ACC112 (cell line): ENCODE measurements at regions not wholly inside any gene's neighbourhood (a gene's known extent, or its start where the extent isn't known, plus 50 kb on each side); places are given as distances from the start of the nearest gene placed in this dataset.

Experiments
- H2AFZ ChIP-seq: fragments of 200-600 bp; sonication (generic); one replicate; pipeline ENCODE4 v1.6.0; 2017; ENCODE audit warnings: antibody characterized with exemption, low read length; ENCODE audit not compliant: unreplicated experiment
- H3K27ac ChIP-seq: fragments of 200-600 bp; sonication (generic); 2 replicates; pipeline ENCODE4 v1.5.1; 2014; ENCODE audit warnings: low read depth, mild to moderate bottlenecking, antibody characterized with exemption, low read length, moderate library complexity
- H3K27me3 ChIP-seq: fragments of 200-600 bp; sonication (generic); 2 replicates; pipeline ENCODE4 v1.6.1; 2014; ENCODE audit warnings: mild to moderate bottlenecking, antibody characterized with exemption, low read length, moderate library complexity, mixed read lengths; ENCODE audit not compliant: insufficient read depth
- H3K36me3 ChIP-seq: fragments of 200-600 bp; sonication (generic); 2 replicates; pipeline ENCODE4 v1.6.1; 2016; ENCODE audit warnings: mild to moderate bottlenecking, antibody characterized with exemption, low read length, moderate library complexity, mixed read lengths; ENCODE audit not compliant: insufficient read depth
- H3K4me1 ChIP-seq: fragments of 200-600 bp; sonication (generic); one replicate; pipeline ENCODE4 v1.6.1; 2016; ENCODE audit warnings: low read length, mixed read lengths; ENCODE audit not compliant: insufficient read depth, unreplicated experiment, control insufficient read depth
- H3K4me3 ChIP-seq: fragments of 200-600 bp; sonication (generic); 2 replicates; pipeline ENCODE4 v1.5.1; 2014; ENCODE audit warnings: mild to moderate bottlenecking, low read depth, low read length
- H3K79me2 ChIP-seq: fragments of 200-600 bp; sonication (generic); one replicate; pipeline ENCODE4 v1.6.0; 2016; ENCODE audit warnings: low read length; ENCODE audit not compliant: control insufficient read depth, unreplicated experiment, insufficient read depth

DNA sequence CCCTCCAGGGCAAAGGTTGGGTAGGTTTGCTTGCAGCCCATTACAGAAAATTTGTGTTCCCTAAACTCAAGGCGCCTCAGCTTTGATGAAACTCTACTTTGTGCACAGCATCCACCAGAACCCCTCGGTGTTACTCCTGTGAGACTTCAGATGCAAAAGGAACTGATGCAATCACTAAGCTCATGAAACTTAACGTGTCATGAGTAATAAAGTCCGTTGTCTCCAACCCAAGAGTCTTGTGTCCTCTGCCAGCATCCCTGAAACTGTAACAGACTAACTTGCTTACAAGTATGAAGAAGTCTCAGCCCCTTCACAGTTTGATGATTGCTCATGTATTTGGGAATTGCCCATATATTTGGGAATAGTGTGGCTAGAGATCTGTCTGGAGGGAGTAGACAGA lies 74.8 kb upstream of the MARCHF10 start:
- Histone ChIP-seq H2AFZ (no peak overlapping the region), H3K79me2 (no peaks in the 10 kb centered on the region), H3K4me3 (no peak overlapping the region), H3K27ac (no peak overlapping the region), H3K27me3 (no peaks in the 10 kb centered on the region), H3K36me3 (no peaks in the 10 kb centered on the region), H3K4me1 (peaks cover 4% of the 10 kb centered on the region)

DNA sequence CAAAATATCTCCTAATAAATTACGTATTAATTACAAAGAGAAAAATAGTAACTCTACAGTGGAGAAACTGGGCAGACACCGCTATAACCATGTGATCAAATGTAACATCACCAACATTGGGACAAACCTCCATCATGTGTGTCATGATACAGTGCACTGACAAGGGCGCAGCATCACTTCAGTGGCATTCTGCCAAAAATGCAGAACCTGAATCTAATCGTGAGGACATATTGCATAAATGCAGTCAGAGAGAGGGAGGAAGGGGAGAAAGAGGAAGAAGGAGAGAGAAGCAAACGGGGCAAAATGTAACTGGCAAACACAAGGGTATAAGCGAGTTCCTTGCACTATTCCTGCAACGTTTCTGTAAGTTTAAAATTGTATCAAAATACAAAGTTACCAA lies 74.2 kb upstream of the MARCHF10 start:
- Histone ChIP-seq H3K27me3 (no peaks in the 10 kb centered on the region), H3K4me1 (peaks cover 2% of the 10 kb centered on the region), H3K79me2 (no peaks in the 10 kb centered on the region), H3K27ac (no peak overlapping the region), H3K36me3 (no peaks in the 10 kb centered on the region), H3K4me3 (no peak overlapping the region), H2AFZ (no peak overlapping the region)

DNA sequence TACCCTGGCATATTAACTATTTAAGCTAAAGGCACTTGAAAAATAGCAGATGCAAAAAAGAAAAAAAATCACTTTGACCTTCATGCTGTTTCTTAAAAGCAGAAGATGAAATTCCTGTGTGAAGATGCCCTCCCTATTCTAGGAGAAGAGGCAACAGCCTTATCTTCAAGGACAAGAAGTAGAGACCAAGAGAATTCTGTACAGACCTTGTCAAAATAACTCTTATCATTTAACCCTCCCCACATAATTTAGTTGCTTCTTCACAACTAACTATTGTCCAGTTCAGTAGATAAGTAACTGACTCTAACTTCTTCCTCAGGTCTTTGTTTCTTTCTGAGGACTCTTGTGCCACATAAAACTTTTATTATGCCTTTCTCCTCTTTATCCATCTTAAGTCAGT lies 72.0 kb upstream of the MARCHF10 start:
- Histone ChIP-seq H3K4me1 (peaks cover 19% of the 10 kb centered on the region), H3K27me3 (no peaks in the 10 kb centered on the region), H3K27ac (no peak overlapping the region), H3K4me3 (no peak overlapping the region), H3K79me2 (no peaks in the 10 kb centered on the region), H2AFZ (no peak overlapping the region), H3K36me3 (no peaks in the 10 kb centered on the region)

DNA sequence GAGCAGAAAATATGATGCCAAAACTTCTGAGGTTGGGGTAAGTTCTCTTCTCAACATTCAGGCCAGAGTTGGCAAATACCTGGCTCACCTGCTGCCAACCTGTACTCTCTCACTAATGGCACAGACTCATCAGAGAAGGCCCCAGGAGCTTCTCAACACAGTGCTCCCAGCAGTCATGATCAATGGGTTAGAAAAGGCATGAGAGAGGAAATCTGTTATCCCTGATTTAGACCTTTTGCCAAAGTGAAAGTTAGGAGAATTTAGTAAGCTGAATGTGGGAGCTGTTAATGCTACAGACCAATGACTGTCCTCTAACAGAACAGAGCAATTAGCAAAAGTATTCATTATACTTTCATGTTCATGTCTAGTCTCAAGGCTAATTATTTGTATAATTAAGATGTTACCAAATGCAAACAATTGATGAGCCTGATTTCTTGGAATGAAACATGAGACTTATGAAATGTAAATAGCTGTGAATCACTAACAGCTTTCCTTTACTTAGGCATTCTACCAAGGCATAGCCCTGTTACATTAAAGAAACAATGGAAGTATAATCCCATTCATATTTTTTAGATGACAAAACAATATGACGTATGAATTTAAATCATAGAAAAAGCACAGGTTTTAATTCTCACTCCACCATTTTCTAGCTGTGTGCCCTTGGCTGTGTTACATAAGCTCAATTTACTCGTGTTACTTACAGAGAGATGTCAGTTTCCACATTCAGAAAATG lies 68.7 kb upstream of the MARCHF10 start:
- Histone ChIP-seq H2AFZ (peak overlapping the region; percentile 88), H3K36me3 (no peaks in the 10 kb centered on the region), H3K79me2 (no peaks in the 10 kb centered on the region), H3K4me1 (peaks cover 19% of the 10 kb centered on the region), H3K27ac (peak overlapping the region; percentile 62), H3K4me3 (peak overlapping the region; percentile 32), H3K27me3 (no peaks in the 10 kb centered on the region)

DNA sequence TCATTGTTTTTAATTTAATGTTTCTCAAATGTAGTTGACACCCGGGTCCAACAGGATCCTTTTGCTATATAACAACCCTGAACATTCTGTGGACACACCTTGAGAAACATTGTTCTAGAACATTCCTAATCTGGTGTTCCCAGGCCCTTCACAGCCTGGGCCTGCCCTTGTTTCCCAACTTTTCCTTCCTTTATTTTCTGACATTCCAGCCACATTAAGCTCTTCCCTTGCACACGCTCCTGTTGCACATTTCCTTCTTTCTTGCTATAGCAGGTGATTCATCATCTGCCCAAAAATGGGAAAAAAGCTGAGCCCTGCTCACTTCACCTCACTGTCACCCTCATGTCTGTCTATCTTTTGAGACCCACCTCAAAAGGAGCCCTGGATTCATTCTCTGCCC lies 67.9 kb upstream of the MARCHF10 start:
- Histone ChIP-seq H2AFZ (peak overlapping the region; percentile 88), H3K27ac (peak overlapping the region; percentile 62), H3K36me3 (no peaks in the 10 kb centered on the region), H3K27me3 (no peaks in the 10 kb centered on the region), H3K4me1 (peaks cover 19% of the 10 kb centered on the region), H3K79me2 (no peaks in the 10 kb centered on the region), H3K4me3 (no peak overlapping the region)

DNA sequence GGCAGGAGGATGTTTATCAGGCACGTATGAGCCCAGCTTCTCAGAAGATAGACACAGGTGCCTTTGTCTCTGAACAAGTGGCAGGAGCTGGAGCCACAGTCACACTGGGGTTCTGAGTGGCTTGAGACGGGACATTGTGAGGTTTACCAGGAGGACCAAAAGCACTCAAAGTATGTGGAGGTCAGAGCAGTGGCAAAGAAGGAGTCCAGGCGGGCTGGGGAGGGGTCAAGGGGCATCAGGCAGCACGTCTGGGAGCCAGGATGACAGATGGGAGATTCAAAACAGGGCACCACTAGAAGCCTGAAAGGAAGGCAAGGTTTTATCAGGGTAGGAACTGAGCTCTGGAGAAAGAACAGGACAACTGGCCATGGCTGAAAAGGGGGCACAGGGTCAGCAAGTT lies 67.2 kb upstream of the MARCHF10 start:
- no peak overlapping the region for H2AFZ ChIP-seq
- H3K4me1 ChIP-seq, result peaks cover 25% of the 10 kb centered on the region
- H3K79me2 ChIP-seq, result no peaks in the 10 kb centered on the region
- no peaks in the 10 kb centered on the region for H3K27me3 ChIP-seq
- H3K36me3 ChIP-seq, result no peaks in the 10 kb centered on the region
- no peak overlapping the region for H3K27ac ChIP-seq
- H3K4me3 ChIP-seq, result no peak overlapping the region

DNA sequence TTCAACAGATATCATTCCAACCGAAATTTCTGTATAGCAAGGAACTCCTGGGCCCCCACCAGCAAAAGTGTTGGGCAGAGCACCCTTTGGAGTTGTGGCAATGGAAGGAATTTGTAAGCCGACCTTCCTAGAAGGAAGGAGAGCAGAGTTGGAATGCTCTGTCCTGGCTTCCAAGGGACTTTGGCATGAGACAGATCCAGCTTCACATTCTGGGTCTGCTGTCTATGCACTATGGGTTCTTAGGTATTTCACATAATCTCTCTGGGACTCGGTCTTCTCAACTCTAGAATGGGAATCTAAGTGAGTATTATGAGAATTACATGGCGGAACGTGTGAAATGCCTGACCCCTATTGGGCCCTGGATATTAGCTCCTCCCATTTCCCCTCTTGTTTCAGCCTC lies 63.2 kb upstream of the MARCHF10 start:
- H3K36me3 ChIP-seq, result no peaks in the 10 kb centered on the region

DNA sequence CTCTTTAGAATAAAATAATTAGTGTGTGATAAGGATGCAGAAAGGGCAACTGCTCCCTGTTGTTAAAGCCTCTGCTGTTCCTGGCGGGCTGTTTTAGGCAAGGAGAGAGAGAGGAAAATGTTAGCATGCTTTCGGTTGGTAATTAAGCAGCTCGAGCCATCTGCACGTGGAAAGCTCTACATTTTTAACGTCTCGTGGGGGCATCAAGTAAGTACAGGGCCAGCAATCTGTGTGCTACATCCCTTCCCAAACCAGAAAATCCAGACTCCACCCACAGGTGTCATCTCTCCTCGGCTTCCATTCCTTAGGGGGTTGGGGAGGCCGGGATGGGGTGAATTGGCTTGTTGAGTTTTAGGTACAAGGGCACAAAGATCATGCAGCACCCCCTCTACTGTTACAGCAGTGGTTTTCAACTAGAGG lies 62.4 kb upstream of the MARCHF10 start:
- Histone ChIP-seq H3K4me3 (no peak overlapping the region), H3K27ac (no peak overlapping the region), H2AFZ (peak overlapping the region; percentile 92)

More for the DNA sequence above, 63.2 kb upstream of the MARCHF10 start:
- H3K79me2 ChIP-seq, result no peaks in the 10 kb centered on the region
- no peaks in the 10 kb centered on the region for H3K27me3 ChIP-seq
- no peak overlapping the region for H3K27ac ChIP-seq
- H3K4me3 ChIP-seq, result no peak overlapping the region
- H2AFZ ChIP-seq, result no peak overlapping the region
- peaks cover 13% of the 10 kb centered on the region for H3K4me1 ChIP-seq

DNA sequence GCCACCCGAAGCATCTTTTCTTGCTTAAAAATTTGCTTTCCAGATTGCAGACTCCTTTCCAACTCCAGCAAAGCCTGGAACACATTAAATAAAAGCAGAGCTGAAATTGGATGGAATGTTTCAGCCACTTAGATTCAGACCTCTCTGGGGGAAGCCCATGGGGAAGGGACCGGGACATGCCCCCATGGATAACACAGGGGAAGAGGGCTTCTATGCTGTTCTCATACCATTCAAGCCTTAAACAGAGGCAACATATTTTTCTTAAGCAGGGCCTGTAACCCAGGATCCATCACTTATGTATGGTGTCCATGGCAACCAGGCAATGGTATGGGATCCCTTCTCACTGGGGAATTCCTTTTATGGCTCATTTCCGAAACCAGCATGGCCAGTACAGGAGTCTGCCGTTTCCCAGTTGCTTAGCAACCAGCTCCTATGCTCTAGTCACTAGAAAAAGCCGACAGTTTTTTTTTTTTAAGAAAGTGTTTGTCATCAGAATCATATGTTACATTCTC lies 62.0 kb upstream of the MARCHF10 start:
- H2AFZ ChIP-seq, result peak overlapping the region; percentile 92
- H3K27ac ChIP-seq, result no peak overlapping the region; the same call in 1 of the 2 replicates
- no peak overlapping the region for H3K4me3 ChIP-seq

More for the DNA sequence above, 62.4 kb upstream of the MARCHF10 start:
- no peaks in the 10 kb centered on the region for H3K27me3 ChIP-seq
- no peaks in the 10 kb centered on the region for H3K36me3 ChIP-seq
- peaks cover 6% of the 10 kb centered on the region for H3K4me1 ChIP-seq
- H3K79me2 ChIP-seq, result no peaks in the 10 kb centered on the region

DNA sequence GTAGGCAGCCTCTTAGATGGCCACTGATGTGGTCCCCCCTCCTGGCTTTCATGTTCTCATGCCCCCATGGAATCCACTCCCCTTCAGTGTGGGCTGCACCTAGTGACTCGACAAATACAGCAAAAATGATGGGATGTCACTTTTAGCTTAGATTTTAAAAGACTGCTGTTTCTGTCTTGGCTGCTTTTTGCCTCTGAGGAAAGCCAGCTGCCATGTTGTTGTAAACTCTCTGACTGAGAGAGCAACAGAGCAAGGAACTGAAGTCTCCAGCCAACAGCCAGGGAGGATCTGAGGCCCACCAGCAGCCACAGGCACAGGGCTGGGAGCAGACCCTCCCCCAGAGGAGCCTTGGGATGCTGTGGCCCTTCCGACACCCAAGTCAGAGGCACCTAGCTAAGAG lies 60.6 kb upstream of the MARCHF10 start:
- Histone ChIP-seq H3K27me3 (no peaks in the 10 kb centered on the region), H3K4me1 (peaks cover 5% of the 10 kb centered on the region), H3K36me3 (no peaks in the 10 kb centered on the region), H3K79me2 (no peaks in the 10 kb centered on the region), H2AFZ (no peak overlapping the region), H3K27ac (no peak overlapping the region), H3K4me3 (no peak overlapping the region)

More for the DNA sequence above, 62.0 kb upstream of the MARCHF10 start:
- Histone ChIP-seq H3K27me3 (no peaks in the 10 kb centered on the region), H3K79me2 (no peaks in the 10 kb centered on the region), H3K36me3 (no peaks in the 10 kb centered on the region), H3K4me1 (peaks cover 5% of the 10 kb centered on the region)

DNA sequence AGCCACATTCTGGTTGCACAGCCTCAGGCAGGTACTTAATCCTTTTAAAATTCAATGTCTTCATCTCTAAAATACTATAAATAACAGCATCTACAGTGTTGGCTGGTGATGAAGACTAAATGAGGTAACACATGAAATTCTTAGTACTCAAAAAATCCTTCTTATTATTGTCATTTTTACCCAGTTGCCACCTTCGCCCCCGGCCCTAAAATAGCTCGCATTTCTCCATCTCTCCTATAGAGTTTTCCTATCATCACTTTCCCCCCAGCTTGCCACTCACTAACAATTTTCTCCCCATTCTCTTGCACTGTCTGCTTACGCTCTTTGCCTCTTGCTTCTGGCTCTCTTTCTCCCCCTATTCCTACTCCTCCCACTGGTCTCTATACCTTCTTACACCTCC lies 59.9 kb upstream of the MARCHF10 start:
- H3K27ac ChIP-seq, result no peak overlapping the region
- no peak overlapping the region for H3K4me3 ChIP-seq
- no peaks in the 10 kb centered on the region for H3K36me3 ChIP-seq
- peaks cover 5% of the 10 kb centered on the region for H3K4me1 ChIP-seq
- H2AFZ ChIP-seq, result no peak overlapping the region
- H3K79me2 ChIP-seq, result no peaks in the 10 kb centered on the region
- no peaks in the 10 kb centered on the region for H3K27me3 ChIP-seq
